Coronary artery (tissue), 2 donors: ENCODE measurements at regions not wholly inside any gene's neighbourhood (a gene's known extent, or its start where the extent isn't known, plus 50 kb on each side); places are given as distances from the start of the nearest gene placed in this dataset.

ENCODE experiments used
- DNase-seq: peaks from one replicate; pipeline ENCODE4 v3.0.0-alpha.2; 2017; ENCODE audit warnings: low spot score
- H3K27ac ChIP-seq, 2 donors: fragments of 200-600 bp; sonication (generic); one replicate each; pipeline ENCODE4 v1.5.1; 2016 to 2019
- H3K4me3 ChIP-seq: fragments of 200-600 bp; sonication (generic); 2 replicates; pipeline ENCODE4 v1.5.1; 2016; ENCODE audit warnings: mild to moderate bottlenecking, moderate library complexity
- TF ChIP-seq, protein P1 (sequence below): fragments of 200-600 bp; sonication (generic); IDR thresholded peaks from one replicate; pipeline ENCODE4 v1.5.1; 2019; ENCODE audit warnings: antibody characterized with exemption

DNA sequence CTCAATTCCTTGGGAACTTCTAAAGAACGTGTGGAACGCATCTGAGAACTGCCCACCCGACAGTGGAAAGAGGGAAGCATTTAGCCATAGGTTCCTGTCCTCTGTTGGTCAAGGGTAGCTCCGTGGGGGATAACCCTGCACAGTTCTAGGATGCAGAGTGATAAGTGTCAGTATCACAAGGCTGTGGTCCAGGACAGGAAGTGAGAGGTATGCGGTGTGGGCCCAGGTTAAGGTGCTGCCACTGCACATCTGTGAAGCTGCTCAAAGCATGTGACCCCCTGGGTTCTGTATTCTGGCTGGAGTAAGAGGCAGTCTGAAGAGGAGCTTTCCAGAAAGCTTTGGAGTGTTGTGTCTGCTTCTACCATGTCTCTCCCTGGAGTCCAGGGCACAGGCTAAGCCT lies 51.7 kb upstream of the HES1 start:
- TF ChIP-seq, protein P1, sequence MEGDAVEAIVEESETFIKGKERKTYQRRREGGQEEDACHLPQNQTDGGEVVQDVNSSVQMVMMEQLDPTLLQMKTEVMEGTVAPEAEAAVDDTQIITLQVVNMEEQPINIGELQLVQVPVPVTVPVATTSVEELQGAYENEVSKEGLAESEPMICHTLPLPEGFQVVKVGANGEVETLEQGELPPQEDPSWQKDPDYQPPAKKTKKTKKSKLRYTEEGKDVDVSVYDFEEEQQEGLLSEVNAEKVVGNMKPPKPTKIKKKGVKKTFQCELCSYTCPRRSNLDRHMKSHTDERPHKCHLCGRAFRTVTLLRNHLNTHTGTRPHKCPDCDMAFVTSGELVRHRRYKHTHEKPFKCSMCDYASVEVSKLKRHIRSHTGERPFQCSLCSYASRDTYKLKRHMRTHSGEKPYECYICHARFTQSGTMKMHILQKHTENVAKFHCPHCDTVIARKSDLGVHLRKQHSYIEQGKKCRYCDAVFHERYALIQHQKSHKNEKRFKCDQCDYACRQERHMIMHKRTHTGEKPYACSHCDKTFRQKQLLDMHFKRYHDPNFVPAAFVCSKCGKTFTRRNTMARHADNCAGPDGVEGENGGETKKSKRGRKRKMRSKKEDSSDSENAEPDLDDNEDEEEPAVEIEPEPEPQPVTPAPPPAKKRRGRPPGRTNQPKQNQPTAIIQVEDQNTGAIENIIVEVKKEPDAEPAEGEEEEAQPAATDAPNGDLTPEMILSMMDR, result no peak
- DNase-seq, result no peak
- Histone ChIP-seq H3K27ac (no peak overlapping the region), H3K4me3 (no peak overlapping the region)
